Forelimb muscle (tissue), 1 donor: ENCODE measurements at regions not wholly inside any gene's neighbourhood (a gene's known extent, or its start where the extent isn't known, plus 50 kb on each side); places are given as distances from the start of the nearest gene placed in this dataset.

Experiments
- DNase-seq: peaks from one replicate; pipeline ENCODE4 v3.0.0-alpha.2; 2013; ENCODE audit warnings: low read depth

DNA sequence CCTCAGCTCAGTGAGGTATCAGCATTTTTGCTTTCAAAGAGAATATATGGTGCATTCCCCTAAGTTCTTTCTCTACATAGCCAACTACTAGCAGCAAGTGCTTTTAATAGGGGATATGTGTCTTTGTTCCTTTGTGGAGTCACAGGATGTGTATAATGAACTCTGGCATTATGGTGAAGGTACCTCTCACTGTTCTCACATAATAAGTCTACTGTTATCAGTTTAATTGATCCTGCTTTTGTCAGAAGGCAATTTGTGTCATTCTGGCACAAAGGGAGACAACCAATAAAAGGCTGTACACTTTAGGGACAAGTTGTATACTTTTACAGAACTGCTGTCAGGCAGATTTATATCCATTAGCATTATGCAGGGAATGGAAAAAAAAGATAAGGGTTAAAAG lies 531.4 kb upstream of the RIOK2 start:
- DNase-seq = no peak

DNA sequence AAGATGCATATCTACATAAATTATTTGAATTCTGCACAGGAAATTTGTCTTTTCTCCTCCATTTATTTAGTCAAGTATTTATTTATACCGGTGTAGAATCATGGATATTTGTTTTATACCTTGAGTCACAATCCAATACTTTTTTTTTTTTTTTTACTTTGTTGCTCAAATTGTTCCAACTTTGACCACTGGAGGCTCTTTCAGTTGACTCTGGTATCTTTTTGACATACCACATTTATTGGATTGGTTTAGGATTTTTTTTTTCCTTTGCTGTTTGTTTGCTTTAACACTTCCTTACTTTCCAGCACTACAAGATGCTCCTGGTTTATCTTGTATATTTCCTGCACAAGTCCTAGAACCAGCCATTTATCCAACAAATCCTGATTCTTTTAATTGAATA lies 543.1 kb upstream of the RIOK2 start:
- no peak for DNase-seq

DNA sequence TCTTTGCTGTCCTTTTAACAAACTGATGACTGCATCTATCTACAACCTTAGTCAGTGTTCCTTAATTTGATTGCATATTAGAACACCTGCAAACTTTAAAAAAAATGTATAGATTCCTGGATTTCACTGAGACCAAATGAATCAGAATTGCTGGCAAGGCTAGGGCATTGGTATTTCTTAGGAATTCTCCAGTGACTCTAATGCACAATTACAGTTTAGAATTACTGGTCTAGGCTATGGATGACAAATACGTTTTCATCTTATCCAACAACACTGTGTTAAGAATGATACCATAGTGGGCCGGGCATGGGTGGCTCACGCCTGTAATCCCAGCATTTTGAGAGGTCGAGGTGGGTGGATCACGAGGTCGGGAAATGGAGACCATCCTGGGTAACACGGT lies 545.9 kb upstream of the RIOK2 start:
- no peak for DNase-seq

DNA sequence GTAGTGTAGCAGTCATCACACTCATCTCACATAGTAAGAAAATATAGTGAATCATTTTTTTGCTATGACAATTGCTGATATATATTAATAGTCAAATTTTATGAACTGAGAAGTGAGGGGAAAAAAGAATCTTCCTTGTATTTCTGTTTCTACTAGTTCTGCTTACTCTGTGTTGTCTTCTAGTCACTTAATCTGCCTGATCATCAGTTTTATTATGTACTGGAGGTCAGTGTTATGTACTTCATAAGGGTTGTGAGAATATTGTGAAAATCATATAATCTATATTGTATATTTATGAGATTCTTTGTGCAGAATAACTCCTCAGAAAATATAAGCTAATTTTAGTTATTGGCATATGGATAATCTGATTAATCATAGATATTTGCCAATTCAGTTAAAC lies 546.9 kb upstream of the RIOK2 start:
- DNase-seq = no peak

DNA sequence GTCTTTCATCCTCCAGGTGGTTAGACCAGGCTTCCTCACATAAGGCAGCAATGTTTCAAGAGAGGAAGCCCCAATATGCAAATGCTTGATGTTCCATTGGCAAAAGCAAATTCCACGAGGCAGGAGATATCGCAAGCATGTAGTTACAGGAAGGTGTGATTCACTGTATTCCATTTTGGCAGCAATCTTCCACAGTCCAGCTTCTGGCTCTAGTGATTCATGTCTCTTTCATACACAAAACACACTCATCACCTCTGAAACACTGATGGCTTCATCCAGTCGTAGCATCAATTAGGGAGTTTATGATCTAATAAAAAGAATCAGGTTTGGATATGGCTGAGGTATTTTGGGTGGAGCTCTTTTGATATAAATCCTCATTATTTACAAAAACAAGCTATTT lies 552.2 kb upstream of the RIOK2 start:
- DNase-seq = no peak

DNA sequence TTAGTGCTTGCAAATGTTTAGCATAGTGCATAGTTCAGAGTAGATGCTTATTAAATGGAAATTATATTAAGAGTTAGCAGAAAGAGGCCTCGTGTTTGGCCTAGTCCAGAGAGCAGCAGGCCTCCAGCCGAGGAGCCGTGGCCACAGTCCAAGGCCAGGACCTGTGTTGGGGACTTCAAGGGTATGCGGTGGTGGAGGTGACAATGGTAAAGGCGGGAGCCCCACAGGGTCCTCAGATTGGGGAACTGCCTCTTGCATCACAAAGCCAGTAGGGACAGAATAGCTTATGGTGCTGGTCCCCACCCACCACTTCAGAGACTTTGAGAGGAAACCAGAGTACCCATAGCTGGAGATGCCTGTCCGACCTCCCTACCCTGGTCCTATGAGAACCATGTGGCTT lies 554.6 kb upstream of the RIOK2 start:
- no peak for DNase-seq

DNA sequence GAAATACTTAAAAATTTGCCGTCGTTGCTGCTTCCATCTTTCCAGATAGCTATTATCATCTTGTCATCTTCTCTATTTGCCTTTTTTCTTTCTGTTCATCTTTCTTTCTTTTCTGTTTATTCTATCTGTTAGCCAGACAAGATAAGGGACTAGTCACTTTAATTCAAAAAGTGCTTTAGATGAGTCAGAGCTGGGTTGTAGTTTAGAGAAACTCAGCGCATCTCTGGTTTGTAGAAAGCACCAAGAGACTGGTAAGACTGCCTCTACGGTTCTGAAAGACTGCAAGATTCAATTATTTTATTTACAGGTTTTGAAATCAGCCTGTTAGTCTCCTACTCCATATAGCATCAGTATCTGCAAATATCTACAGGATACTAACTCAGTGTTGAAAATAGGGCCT lies 562.8 kb upstream of the RIOK2 start:
- DNase-seq = no peak

DNA sequence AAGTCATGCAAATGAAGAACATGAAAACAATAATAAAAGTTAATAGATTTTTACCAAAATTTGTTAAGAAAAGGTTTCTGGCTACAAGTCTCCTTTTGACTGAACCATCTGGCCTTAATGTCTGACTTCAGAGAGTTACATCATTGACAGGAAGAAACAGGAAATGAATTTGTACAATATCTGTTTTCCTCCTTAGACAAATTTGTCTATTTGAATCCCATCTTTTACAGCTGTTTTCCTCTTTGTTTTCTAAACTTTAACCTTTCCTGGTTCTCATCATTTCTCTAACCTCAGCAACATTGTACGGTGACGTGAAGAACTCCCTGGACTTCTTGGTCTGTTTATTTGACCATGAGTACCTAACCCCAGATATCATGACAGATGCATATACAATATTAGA lies 567.5 kb upstream of the RIOK2 start:
- peak; percentile 22 for DNase-seq

DNA sequence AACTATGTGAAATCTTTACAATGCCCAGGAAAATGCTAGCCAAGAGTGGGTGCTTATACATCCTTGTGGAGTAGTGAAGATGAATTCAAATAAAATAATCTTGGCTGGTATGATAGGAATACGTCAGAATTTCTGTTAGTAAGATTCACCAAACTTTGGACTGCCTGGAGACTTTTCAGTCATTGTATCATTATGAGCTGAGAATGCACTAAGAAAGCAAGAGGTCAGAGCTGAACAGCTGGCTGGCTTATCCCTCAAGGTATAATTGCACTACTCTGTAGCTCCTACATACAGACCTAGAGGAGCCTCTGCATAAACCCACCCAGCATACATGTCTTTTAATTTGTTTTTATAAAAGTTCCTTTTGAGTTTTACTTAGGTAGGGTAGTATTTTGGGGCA lies 568.5 kb upstream of the RIOK2 start:
- peak; percentile 24 for DNase-seq

DNA sequence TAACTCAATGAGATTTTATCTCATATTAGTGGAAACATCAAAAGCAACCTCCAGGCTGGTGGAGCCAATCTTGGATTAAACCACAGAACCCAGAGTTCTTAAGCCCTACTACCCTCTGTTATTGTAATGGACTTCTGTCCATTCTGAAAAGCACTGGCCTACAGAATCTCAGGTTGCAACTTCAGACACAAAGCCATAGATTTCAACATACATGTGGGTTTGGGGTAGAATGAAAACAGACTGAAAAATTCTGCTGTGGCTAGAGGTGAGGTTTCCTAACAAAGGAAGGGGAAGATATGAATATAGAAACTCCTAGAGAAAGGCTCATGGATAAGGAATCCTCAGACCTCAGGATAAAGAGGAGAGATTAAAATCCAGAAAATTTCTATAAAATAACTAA lies 569.8 kb upstream of the RIOK2 start:
- no peak for DNase-seq

DNA sequence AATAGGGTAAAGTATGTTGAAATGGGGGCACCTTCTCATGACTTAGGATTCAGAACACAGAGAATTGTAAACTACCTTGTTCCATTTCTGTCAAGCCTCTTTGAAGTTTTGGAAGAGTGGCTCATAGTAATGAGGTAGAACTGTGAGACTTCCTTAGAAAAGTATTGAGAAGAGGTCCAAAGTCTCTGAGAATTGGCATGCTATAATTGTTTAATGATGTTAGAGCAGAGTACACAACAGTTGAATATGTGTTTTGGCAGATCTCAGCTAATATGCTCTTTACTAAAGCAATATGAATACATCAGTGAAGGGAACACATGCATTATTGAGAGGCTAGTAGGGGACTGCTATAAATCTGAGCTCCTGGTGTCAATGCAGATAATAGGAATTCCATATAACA lies 579.4 kb upstream of the RIOK2 start:
- DNase-seq = no peak

DNA sequence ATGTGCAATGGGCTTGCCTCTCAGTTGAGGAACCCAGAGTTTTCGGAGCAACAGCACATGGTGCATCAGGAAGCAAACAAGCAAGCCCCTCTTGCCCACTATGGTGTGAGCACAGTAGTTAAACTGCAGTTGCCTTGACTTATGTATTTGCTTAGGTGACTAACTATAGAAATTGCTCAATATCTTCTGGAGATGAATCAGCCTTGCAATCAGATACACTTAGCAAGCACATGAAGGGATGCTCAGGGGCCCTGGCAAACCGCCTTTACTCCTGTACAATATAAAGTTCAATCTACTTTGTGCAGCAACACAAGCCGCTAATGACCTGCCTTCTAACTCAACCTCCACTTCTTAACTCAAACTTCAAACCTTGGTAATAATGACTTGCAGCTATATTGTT lies 581.7 kb upstream of the RIOK2 start:
- no peak for DNase-seq

DNA sequence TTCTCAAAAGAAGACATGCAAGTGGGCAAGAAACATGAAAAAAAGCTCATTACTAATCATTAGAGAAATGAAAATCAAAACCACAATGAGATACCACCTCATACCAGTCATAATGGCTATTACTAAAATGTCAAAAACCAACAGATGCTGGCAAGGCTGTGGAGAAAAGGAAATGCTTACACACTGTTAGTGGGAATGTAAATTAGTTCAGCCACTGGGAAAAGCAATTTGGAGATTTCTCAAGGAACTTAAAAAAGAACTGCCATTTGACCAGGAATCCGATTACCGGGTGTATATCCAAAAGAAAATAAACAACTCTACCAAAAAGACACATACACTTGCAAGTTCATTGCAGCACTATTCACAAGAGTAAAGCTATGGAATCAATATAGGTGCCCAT lies 595.4 kb upstream of the RIOK2 start:
- DNase-seq = no peak

DNA sequence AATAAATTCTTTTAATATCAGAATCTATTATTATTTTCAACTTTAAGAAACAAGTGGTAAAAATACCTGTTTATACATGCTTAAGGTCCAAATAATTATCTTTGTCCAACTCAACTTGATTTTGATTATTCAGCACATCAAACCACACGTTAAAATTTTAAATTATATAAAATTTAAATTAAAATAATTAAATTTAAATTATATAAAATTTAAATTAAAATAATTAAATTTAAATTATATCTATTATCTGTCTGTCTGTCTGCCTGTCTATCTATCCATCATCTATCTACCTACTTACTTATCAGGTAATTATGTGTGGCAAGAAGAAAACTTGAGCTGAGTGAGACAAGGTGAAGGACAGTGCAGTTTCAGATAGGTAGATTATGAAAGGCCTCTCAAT lies 605.3 kb upstream of the RIOK2 start:
- no peak for DNase-seq

DNA sequence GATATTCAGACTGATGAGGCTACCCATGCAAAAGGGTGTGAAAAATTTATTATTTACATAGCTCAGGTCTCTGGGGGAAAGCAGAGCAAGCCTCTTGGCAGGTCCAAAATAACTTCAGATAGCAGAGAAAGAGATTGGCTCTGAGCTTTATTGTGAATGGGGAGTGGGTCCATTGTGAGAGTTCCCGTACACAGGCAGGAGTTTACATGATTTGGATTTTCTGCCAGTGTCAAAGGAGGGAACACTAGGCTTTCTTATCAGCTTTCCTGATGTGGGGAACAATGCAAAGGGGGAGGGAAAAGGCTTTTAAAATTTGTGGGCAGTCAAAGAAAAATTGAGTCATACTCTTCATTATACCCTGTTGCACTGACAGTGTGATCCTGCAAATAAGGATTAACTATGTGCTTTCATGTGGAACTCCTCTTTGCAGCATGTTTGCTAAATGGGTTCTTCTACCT lies 615.0 kb upstream of the RIOK2 start:
- DNase-seq = no peak

DNA sequence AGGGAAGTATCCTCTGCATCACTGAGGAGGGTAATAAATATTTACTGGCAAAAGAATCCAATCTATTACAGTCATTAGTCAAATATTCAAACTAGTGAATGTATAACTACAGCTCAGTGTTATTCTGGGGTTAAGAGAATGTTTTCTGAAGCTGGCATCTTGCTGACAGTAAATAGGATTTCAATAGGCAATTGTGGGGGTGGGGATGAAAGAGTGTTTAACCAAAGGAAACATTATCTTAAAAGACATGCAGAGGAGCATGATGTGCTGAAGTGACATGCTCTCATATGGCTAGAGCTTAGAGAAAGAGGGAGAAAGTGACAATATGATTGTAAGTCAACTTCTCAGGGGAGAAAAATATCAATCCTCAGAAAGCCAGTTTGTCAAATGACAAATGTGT lies 618.4 kb upstream of the RIOK2 start:
- no peak for DNase-seq

DNA sequence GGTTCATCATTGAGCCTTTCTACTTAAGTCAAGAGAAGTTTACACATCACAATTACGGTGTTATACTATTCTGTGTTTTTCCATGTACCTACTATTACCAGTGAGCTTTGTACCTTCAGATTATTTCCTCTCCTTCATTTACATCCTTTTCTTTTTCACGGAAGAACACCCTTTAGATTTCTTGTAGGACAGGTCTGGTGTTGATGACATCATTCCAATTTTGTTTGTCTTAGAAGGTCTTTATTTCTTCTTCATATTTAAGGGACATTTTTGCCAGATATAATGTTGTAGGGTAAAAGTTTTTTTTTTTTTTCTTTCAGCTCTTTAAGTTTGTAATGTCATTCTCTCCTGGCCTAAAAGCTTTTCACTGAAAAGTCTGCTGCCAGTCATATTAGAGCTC lies 637.1 kb upstream of the RIOK2 start:
- DNase-seq = no peak

DNA sequence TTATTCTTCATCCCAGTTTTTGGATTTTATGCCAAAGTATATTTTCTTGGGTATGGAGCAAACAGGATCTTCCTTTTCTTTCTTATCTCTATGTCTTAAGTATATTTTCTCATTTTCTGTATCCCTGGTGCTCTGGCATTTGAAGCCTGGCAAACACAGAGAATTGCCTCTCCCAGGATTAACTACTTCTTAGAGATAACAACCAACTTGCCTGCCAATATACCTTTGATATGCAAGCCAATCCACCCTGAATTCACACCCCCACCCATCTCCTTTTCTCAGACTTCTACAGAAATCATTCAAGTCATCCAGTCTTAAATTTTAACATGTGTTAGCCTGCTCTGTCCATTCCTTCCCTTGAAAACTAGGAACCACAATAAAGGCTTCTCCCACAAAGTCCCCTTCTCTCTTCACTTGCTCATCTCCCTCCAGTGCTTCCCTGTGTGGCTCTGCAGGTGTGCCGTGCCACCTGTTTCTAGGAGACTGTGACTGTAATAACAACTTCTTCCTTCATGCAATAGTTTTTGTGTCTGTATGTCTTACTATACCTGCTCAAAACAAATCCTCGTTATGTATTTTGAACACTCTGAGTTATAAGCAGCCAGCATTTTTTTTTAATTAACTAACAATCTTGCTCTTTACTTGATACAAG lies 649.7 kb upstream of the RIOK2 start:
- DNase-seq = no peak

DNA sequence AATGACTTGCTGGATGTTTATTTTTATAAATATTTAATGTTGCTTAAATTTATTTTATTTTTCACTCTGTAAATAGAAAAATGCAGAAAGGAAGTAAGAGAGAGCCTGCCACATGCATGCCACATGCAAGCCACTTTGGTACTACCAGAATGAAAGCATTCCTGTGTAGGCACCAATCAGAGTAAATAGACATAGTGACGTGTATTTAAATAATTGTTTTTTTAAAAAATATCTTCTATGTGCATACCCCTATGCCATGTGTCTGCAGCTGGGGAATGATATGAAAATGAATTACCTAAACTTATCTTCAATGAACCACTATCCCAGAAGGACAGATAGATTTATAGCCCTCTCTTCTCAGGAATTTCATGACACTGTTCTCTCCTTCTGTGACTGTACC lies 651.5 kb upstream of the RIOK2 start:
- no peak for DNase-seq

DNA sequence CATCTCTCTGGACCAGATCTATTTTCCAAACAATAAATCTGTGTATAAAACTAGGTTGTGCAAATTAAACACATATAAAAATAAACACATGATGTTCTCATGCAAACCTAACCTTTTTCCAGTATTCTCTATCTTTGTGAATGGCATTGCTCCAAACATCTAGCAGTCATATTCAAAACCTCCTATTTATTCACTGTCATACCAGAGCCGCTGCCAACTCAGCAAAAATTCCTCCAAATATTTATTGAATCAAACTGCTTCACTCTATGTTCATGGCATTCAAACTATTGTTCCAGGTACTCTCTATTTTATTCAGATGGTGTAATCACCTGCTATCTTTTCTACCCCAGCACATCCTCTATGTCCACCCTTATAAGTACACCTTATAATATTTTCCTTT lies 652.1 kb upstream of the RIOK2 start:
- no peak for DNase-seq

DNA sequence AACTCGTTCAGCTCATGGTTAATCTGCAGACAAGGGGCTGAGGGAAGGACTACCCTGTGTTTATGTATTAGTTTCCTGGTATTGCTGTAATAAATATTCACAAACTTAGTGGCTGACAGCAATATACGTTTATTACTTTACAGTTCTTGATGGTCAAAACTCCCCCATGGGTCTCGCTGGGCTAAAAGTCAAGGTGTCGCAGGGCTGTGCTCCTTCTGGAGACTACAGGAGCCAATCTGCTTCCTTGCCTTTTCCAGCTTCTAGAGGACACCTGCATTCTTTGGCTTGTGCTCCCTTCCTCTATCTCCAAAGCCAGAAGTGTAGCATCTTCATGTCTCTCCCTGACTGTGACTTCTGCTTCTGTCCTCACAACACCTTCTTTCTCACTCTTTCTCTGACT lies 653.8 kb upstream of the RIOK2 start:
- DNase-seq = no peak

DNA sequence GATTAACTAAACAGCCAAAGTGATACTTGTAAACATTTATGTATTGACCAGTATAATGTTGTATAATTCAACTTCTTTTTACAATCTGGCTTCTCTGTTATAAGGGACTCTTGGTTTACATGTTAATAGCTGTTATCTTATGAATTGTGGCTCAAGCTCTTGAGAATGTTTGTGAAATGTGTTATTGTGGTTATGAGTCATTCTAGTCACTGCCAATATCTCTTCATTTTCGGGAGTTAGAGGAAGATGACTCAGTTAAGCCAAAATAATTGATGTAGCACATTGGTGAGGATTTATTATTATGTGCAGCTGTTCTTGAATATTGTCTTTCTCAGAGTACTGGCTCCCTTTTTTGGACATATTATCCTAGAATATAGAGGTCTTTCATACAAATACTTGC lies 655.2 kb upstream of the RIOK2 start:
- DNase-seq = peak; percentile 85

DNA sequence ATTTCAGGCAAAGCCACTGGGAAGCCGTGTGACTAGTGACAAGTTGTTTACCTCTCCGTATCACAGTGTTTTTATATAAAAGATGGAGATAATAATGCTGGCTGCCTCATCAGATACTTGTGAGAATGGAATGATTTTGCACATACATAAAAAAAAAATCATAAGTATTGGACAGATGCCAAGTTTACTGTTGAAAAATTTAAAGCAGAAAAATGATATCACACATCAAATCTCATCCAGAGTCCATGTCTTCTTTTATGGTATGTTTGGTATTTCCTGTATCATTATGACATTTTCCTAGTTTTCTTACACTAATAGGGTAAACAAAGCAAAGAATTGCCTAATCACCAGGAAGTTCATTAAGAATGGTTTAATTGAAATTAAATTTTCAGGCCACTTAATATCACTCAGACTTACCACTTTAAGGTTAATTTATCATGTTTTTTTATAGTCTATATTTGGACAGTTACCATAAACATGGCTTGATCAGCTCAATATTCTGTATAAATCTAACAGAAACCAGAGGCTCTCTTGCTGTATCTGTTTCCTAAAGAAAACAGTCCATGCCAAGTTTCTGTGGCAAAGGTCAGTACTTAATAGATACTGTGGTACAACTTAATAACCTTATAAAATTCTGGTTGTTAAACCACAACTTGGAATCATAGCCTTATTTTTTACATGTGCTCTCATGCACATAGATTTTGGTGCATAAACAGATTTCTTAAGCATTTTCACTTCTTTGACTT lies 656.5 kb upstream of the RIOK2 start:
- DNase-seq = no peak

DNA sequence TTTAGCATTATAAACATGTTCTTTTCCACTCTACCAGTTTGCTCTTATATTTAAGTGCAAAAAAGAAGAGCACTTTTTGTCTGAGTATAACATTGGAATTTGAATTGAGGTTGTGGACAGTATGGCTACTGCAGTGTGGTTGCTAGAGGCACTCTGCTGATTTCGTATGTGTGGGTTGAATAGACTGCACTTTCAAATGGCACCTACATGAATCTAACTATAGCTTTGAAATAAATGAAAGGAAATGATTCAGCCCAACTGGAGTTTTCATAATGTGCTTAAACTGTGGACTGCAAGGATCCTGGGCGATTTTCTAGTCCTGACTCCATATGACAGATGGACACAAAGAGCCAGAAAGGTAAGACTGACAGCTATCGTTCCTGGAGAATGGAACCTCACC lies 657.6 kb upstream of the RIOK2 start:
- no peak for DNase-seq
